ENCODE measurements at regions not wholly inside any gene's neighbourhood (a gene's known extent, or its start where the extent isn't known, plus 50 kb on each side); places are given as distances from the start of the nearest gene placed in this dataset.

GRCh38 chr7:132683896-132684690 is 107.8 kb upstream of the PLXNA4 start:
- TF ChIP-seq EZH2 (IDR thresholded peaks at IDR 0.05) (no peak), POLR2AphosphoS5 (IDR thresholded peaks at IDR 0.05; ENCODE audit: borderline replicate concordance, low read depth, low read length) (no peak), FOXP2 (optimal IDR thresholded peaks at IDR 0.05; ENCODE audit: control extremely low read depth, extremely low read length, insufficient read depth) (no peak)

Data from SK-N-MC (cell line).